GM18499 (cell line): ENCODE measurements at regions not wholly inside any gene's neighbourhood (a gene's known extent, or its start where the extent isn't known, plus 50 kb on each side); places are given as distances from the start of the nearest gene placed in this dataset.
"Not testable (repeated sequence)": the region's sequence is repeated elsewhere in the genome, so short reads cannot be mapped to it uniquely, and the experiment has no call there.

ENCODE experiments used
- ATAC-seq: cut with Tn5 transposase; IDR thresholded peaks from one replicate; pipeline ENCODE4 v1.9.1; 2021; ENCODE audit warnings: moderate number of reproducible peaks; ENCODE audit not compliant: insufficient read depth, unreplicated experiment

- ATAC-seq = no peak
These were observed 221.0 kb upstream of the KLF14 start for GRCh38 chr7:130954918-130955564.

GRCh38 chr7:130955565-130955919 is 221.5 kb upstream of the KLF14 start:
- no peak for ATAC-seq

GRCh38 chr7:130956417-130957136 is 222.6 kb upstream of the KLF14 start:
- ATAC-seq = no peak

- ATAC-seq = no peak
These were observed 223.1 kb upstream of the KLF14 start for GRCh38 chr7:130957137-130957513.

GRCh38 chr7:130957722-130958435 is 223.9 kb upstream of the KLF14 start:
- not testable (repeated sequence) for ATAC-seq

- ATAC-seq = no peak
These were observed 224.8 kb upstream of the KLF14 start for GRCh38 chr7:130958846-130959245.

GRCh38 chr7:130959743-130960207 is 225.8 kb upstream of the KLF14 start:
- no peak for ATAC-seq

- no peak for ATAC-seq
These were observed 226.4 kb upstream of the KLF14 start for GRCh38 chr7:130960208-130960988.

- ATAC-seq = peak; percentile 55
These were observed 227.2 kb upstream of the KLF14 start for GRCh38 chr7:130961128-130961601.

- no peak for ATAC-seq
These were observed 228.1 kb upstream of the KLF14 start for GRCh38 chr7:130962109-130962508.

GRCh38 chr7:130963339-130963738 is 229.3 kb upstream of the KLF14 start:
- no peak for ATAC-seq

- ATAC-seq = no peak
These were observed 231.5 kb upstream of the KLF14 start for GRCh38 chr7:130965515-130965914.

- no peak for ATAC-seq
These were observed 232.4 kb upstream of the KLF14 start for GRCh38 chr7:130966246-130967009.

- ATAC-seq = no peak
These were observed 236.2 kb upstream of the KLF14 start for GRCh38 chr7:130970196-130970595.

- ATAC-seq = no peak
These were observed 236.7 kb upstream of the KLF14 start for GRCh38 chr7:130970696-130971095.

- ATAC-seq = no peak
These were observed 237.3 kb upstream of the KLF14 start for GRCh38 chr7:130971297-130971696.

- no peak for ATAC-seq
These were observed 238.2 kb upstream of the KLF14 start for GRCh38 chr7:130972201-130972600.

- ATAC-seq = no peak
These were observed 239.6 kb upstream of the KLF14 start for GRCh38 chr7:130973637-130974036.

GRCh38 chr7:130974169-130974568 is 240.2 kb upstream of the KLF14 start:
- no peak for ATAC-seq

GRCh38 chr7:130974794-130975193 is 240.8 kb upstream of the KLF14 start:
- ATAC-seq = no peak
